GM21576 (cell line): ENCODE measurements at regions not wholly inside any gene's neighbourhood (a gene's known extent, or its start where the extent isn't known, plus 50 kb on each side); places are given as distances from the start of the nearest gene placed in this dataset.

Experiments used
- ATAC-seq: cut with Tn5 transposase; IDR thresholded peaks from one replicate; pipeline ENCODE4 v1.9.1; 2021; ENCODE audit warnings: mild to moderate bottlenecking, moderate library complexity; ENCODE audit not compliant: unreplicated experiment

GRCh38 chr2:220969348-220969747 lies 602.8 kb downstream of the EPHA4 start:
- ATAC-seq: no peak

GRCh38 chr2:220980966-220981675 lies 591.0 kb downstream of the EPHA4 start:
- ATAC-seq: no peak

GRCh38 chr2:220981926-220982325 lies 590.2 kb downstream of the EPHA4 start:
- no peak for ATAC-seq

- ATAC-seq: no peak
These were observed 586.5 kb downstream of the EPHA4 start for GRCh38 chr2:220985561-220985960.

- ATAC-seq: no peak
These were observed 584.3 kb downstream of the EPHA4 start for GRCh38 chr2:220987839-220988238.

- no peak for ATAC-seq
These were observed 580.1 kb downstream of the EPHA4 start for GRCh38 chr2:220991972-220992371.

- ATAC-seq: no peak
These were observed 577.3 kb downstream of the EPHA4 start for GRCh38 chr2:220994846-220995245.

GRCh38 chr2:220995581-220995980 lies 576.5 kb downstream of the EPHA4 start:
- ATAC-seq: no peak

GRCh38 chr2:220998156-220998555 lies 573.9 kb downstream of the EPHA4 start:
- no peak for ATAC-seq

GRCh38 chr2:220999356-220999755 lies 572.7 kb downstream of the EPHA4 start:
- no peak for ATAC-seq

- ATAC-seq: no peak
These were observed 570.7 kb downstream of the EPHA4 start for GRCh38 chr2:221001381-221001801.

- no peak for ATAC-seq
These were observed 569.9 kb downstream of the EPHA4 start for GRCh38 chr2:221002101-221002685.

- no peak for ATAC-seq
These were observed 566.8 kb downstream of the EPHA4 start for GRCh38 chr2:221005338-221005737.

- ATAC-seq: no peak
These were observed 566.0 kb downstream of the EPHA4 start for GRCh38 chr2:221006084-221006483.

- ATAC-seq: no peak
These were observed 555.6 kb downstream of the EPHA4 start for GRCh38 chr2:221016551-221016950.

GRCh38 chr2:221018262-221018661 lies 553.8 kb downstream of the EPHA4 start:
- no peak for ATAC-seq

- no peak for ATAC-seq
These were observed 552.4 kb downstream of the EPHA4 start for GRCh38 chr2:221019668-221020067.

GRCh38 chr2:221022554-221022953 lies 549.5 kb downstream of the EPHA4 start:
- no peak for ATAC-seq

GRCh38 chr2:221025398-221025797 lies 546.7 kb downstream of the EPHA4 start:
- no peak for ATAC-seq

GRCh38 chr2:221034026-221034701 lies 537.9 kb downstream of the EPHA4 start:
- ATAC-seq: no peak

- no peak for ATAC-seq
These were observed 537.1 kb downstream of the EPHA4 start for GRCh38 chr2:221034973-221035372.

- ATAC-seq: no peak
These were observed 529.2 kb downstream of the EPHA4 start for GRCh38 chr2:221042926-221043325.
